HS-27A (cell line): ENCODE measurements at regions not wholly inside any gene's neighbourhood (a gene's known extent, or its start where the extent isn't known, plus 50 kb on each side); places are given as distances from the start of the nearest gene placed in this dataset.
"Not testable (repeated sequence)": the region's sequence is repeated elsewhere in the genome, so short reads cannot be mapped to it uniquely, and the experiment has no call there.

Experiments
- DNase-seq: peaks from one replicate; pipeline ENCODE4 v3.0.0-alpha.2; 2012; ENCODE audit warnings: low read depth, missing footprints

GRCh38 chr20:19114410-19114809, 98.0 kb upstream of the SLC24A3 start:
- no peak for DNase-seq

DNA sequence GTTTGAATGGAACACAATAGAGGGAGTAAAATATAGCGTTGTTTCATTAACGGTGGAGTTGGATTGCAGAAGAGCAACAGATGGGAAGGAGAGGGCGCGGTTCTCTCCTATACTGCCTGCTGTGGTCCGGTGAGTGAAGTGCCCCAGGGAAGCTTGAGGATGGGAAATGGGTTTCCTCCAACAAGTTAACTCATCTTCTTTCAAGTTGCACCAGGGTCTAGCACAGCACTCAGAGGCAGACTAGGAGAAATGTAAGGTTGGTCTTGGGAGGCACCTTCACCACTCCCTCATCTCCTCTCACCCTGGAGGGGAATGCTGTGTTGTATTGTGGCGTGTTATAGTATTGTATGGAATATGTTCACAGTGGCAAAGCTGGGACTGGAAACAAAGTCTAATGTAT, 96.9 kb upstream of the SLC24A3 start:
- no peak for DNase-seq

DNA sequence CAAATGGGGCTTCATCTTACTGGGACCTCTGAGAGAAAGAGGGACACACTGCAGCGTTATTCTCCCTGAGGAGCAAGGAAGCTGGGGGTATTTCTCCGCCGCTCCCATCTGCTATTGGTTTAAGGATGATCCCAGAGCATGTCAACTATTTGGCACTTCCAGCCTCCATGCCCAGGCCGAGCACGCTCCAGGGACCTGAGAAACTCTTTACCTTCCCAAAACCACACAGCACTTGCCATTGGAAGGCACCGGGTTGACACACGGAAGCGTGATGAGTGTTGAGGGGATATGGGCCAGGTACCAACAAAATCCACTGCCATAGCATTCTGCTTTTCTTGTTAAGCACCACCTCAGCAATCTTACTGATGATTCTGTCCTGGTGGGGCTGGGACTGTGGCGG, 92.4 kb upstream of the SLC24A3 start:
- no peak for DNase-seq

DNA sequence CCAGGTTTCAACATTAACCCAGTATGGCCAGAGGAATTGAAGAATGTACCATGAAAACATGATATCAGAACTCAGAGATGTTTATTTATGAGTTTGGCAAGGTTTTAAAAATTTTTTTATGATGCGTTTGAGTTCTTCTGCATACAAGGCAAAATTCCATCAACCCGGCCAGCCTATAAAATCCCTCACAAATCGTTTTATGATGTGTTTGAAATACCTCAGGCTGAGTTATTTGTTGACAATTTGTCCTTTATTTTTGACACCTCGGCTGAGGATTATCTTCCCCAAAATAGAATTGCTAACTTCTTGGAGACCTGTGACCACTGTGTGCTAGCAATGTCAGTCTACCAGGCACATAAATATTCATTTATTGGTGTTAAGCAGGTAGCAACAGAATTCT, 91.9 kb upstream of the SLC24A3 start:
- peak; percentile 12 for DNase-seq

- DNase-seq: no peak
Observed at GRCh38 chr20:19121463-19121862, 91.0 kb upstream of the SLC24A3 start.

GRCh38 chr20:19121916-19122315, 90.5 kb upstream of the SLC24A3 start:
- no peak for DNase-seq

DNA sequence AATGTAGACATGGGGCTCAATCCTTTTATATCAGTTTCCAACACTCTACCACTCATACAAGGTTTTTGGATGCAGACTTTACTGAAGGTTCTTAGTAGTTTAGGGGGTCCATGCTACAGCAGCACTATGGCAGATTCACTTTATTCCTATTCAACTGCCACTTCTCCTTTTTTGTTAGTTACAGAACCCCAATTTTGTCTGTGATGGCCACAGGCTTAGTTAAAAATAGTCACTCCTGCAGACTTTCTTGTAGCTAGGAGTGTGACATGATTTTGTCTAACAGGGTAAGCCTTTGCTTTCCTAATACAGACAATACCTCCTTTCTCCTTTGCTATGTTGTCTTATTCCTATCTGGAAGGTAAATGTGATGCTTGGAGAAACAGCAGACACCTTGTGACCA, 90.0 kb upstream of the SLC24A3 start:
- DNase-seq: no peak

- DNase-seq: no peak
Observed at GRCh38 chr20:19125508-19125907, 86.9 kb upstream of the SLC24A3 start.

- no peak for DNase-seq
Observed at GRCh38 chr20:19129306-19129705, 83.1 kb upstream of the SLC24A3 start.

GRCh38 chr20:19129976-19130612, 82.3 kb upstream of the SLC24A3 start:
- no peak for DNase-seq

DNA sequence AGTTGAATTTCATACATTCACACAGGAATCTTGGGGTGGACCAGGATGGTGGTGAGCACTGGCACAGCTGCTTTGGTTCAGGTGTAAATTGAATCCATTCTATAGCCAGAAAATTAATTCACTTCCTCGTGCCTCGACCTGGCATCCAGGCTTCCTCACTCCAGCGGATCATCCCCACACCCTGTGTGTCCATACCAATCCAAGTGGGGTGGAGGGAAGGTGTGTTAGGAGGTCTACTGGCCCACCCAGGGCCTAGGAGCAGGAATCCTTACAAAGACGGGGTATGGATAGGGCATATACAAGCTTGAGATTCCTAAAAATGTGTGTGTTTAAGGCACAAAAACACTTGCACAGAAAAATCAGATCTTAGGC, 81.8 kb upstream of the SLC24A3 start:
- DNase-seq: no peak

DNA sequence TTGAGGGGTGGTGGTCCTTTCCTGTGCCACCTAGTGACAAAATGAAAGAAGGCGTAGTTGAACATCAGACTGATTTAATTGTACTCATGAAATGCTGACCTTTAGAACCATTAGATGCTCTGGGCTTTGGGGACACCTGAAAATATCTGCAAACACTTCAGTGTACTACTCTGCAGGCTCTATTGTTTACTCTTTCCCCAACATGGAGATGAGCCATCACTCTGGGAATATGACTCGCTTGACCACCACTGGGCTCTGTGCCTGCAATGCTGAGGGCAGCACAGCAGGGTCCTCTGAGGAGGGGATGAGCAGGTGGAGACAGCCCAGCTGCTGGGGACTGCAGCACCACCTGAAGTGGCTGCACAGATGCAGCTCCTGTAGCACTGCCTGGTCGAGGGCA, 74.8 kb upstream of the SLC24A3 start:
- DNase-seq: no peak

- no peak for DNase-seq
Observed at GRCh38 chr20:19138758-19139157, 73.7 kb upstream of the SLC24A3 start.

DNA sequence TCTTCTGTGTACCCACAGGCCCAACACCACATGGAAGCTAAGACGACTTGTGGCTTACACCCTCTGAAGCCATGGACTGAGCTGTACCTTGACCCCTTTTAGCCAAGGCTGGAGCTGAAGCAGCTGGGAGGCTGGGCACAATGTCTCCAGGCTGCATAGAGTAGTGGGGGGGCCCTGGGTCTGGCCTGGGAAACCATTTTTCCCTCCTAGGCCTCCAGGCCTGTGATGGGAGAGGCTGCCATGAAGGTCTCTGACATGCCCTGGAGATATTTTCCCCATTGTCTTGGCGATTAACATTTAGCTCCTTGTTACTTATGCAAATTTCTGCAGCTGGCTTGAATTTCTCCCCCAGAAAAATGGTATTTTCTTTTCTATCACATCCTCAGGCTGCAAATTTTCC, 72.9 kb upstream of the SLC24A3 start:
- not testable (repeated sequence) for DNase-seq

GRCh38 chr20:19141998-19142397, 70.4 kb upstream of the SLC24A3 start:
- no peak for DNase-seq

GRCh38 chr20:19143890-19144289, 68.6 kb upstream of the SLC24A3 start:
- DNase-seq: no peak

DNA sequence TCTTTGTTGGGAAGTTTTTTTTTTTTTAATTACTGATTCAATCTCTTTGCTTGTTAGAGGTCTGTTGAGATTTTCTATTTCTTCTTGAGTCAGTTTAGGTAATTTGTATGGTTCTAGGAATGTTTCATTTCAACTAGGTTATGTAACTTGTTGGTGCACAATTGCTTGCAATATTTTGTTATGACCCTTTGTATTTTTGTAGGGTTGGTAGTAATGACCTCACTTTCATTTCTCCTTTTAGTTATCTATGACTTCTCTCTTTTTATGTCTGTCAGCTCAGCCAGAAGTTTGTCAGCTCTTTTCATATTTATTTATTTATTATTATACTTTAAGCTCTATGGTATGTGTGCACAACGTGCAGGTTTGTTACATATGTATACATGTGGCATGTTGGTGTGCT, 51.1 kb upstream of the SLC24A3 start:
- no peak for DNase-seq
